ENCODE measurements at regions not wholly inside any gene's neighbourhood (a gene's known extent, or its start where the extent isn't known, plus 50 kb on each side); places are given as distances from the start of the nearest gene placed in this dataset.

GRCh38 chr3:159605776-159606175 lies 382.9 kb upstream of the IL12A start:
- H3K4me1 ChIP-seq: no peaks in the 10 kb centered on the region
- intact Hi-C loops (cut with micrococcal nuclease; ENCODE audit: unreplicated experiment): no loop called here
- peaks cover 2% of the 10 kb centered on the region for H3K27me3 Mint-ChIP-seq (ENCODE audit: insufficient read depth, unreplicated experiment)
- no peaks in the 10 kb centered on the region for H3K36me3 ChIP-seq (ENCODE audit: control insufficient read depth, insufficient read depth, low read length)
- H3K4me1 Mint-ChIP-seq (ENCODE audit: low read depth, unreplicated experiment): no peaks in the 10 kb centered on the region
- BruUV-seq (replicated peaks): no TSS peak
- no peaks in the 10 kb centered on the region for H3K9me3 Mint-ChIP-seq (ENCODE audit: unreplicated experiment)
- ChIA-PET POLR2A (no interaction called here), CTCF (no interaction called here)
- no peak overlapping the region for H3K27ac Mint-ChIP-seq (ENCODE audit: unreplicated experiment)
- H3K4me3 ChIP-seq (ENCODE audit: low read depth, low read length): no peak overlapping the region
- H3K36me3 Mint-ChIP-seq (ENCODE audit: insufficient read depth, unreplicated experiment): no peaks in the 10 kb centered on the region
- H3K9me3 ChIP-seq: peaks cover 5% of the 10 kb centered on the region
- no peak for TF ChIP-seq CTCF (IDR thresholded peaks at IDR 0.05; ENCODE audit: insufficient read depth in 1 of 2, low read depth in 1 of 2, low read length in 1 of 2, severe bottlenecking in 1 of 2, unreplicated experiment in 1 of 2)
- no peak overlapping the region for H3K4me3 Mint-ChIP-seq (ENCODE audit: unreplicated experiment)
- H3K27me3 ChIP-seq (replicated peaks; ENCODE audit: control insufficient read depth, insufficient read depth, low read length): no peaks in the 10 kb centered on the region
- no peak for DNase-seq

- CTCF ChIA-PET: no interaction called here
- TF ChIP-seq CTCF (IDR thresholded peaks at IDR 0.05; ENCODE audit: insufficient read depth in 1 of 2, low read depth in 1 of 2, low read length in 1 of 2, severe bottlenecking in 1 of 2, unreplicated experiment in 1 of 2): no peak
These were observed 380.8 kb upstream of the IL12A start for GRCh38 chr3:159607856-159608255.

GRCh38 chr3:159608311-159608710 lies 380.3 kb upstream of the IL12A start:
- H3K36me3 Mint-ChIP-seq (ENCODE audit: insufficient read depth, unreplicated experiment): no peaks in the 10 kb centered on the region
- Histone ChIP-seq H3K27me3 (replicated peaks; ENCODE audit: control insufficient read depth, insufficient read depth, low read length) (no peaks in the 10 kb centered on the region), H3K36me3 (ENCODE audit: control insufficient read depth, insufficient read depth, low read length) (no peaks in the 10 kb centered on the region), H3K4me1 (no peaks in the 10 kb centered on the region), H3K4me3 (ENCODE audit: low read depth, low read length) (no peak overlapping the region), H3K9me3 (no peaks in the 10 kb centered on the region)
- POLR2A ChIA-PET: no interaction called here
- no peaks in the 10 kb centered on the region for H3K9me3 Mint-ChIP-seq (ENCODE audit: unreplicated experiment)
- no peaks in the 10 kb centered on the region for H3K4me1 Mint-ChIP-seq (ENCODE audit: low read depth, unreplicated experiment)
- no peak for DNase-seq
- CTCF ChIA-PET: no interaction called here
- TF ChIP-seq CTCF (IDR thresholded peaks at IDR 0.05; ENCODE audit: insufficient read depth in 1 of 2, low read depth in 1 of 2, low read length in 1 of 2, severe bottlenecking in 1 of 2, unreplicated experiment in 1 of 2): no peak
- intact Hi-C loops (cut with micrococcal nuclease; ENCODE audit: unreplicated experiment): no loop called here
- H3K27me3 Mint-ChIP-seq (ENCODE audit: insufficient read depth, unreplicated experiment): peaks cover 2% of the 10 kb centered on the region
- BruUV-seq (replicated peaks): no TSS peak
- no peak overlapping the region for H3K4me3 Mint-ChIP-seq (ENCODE audit: unreplicated experiment)
- H3K27ac Mint-ChIP-seq (ENCODE audit: unreplicated experiment): no peak overlapping the region

More at GRCh38 chr3:159607856-159608255, 380.8 kb upstream of the IL12A start:
- Histone ChIP-seq H3K27me3 (replicated peaks; ENCODE audit: control insufficient read depth, insufficient read depth, low read length) (no peaks in the 10 kb centered on the region), H3K36me3 (ENCODE audit: control insufficient read depth, insufficient read depth, low read length) (no peaks in the 10 kb centered on the region), H3K4me3 (ENCODE audit: low read depth, low read length) (no peak overlapping the region), H3K4me1 (no peaks in the 10 kb centered on the region), H3K9me3 (no peaks in the 10 kb centered on the region)
- POLR2A ChIA-PET: no interaction called here
- no peaks in the 10 kb centered on the region for H3K36me3 Mint-ChIP-seq (ENCODE audit: insufficient read depth, unreplicated experiment)
- H3K9me3 Mint-ChIP-seq (ENCODE audit: unreplicated experiment): no peaks in the 10 kb centered on the region
- intact Hi-C loops (cut with micrococcal nuclease; ENCODE audit: unreplicated experiment): no loop called here
- H3K4me3 Mint-ChIP-seq (ENCODE audit: unreplicated experiment): no peak overlapping the region
- BruUV-seq (replicated peaks): no TSS peak
- no peaks in the 10 kb centered on the region for H3K4me1 Mint-ChIP-seq (ENCODE audit: low read depth, unreplicated experiment)
- H3K27me3 Mint-ChIP-seq (ENCODE audit: insufficient read depth, unreplicated experiment): peaks cover 2% of the 10 kb centered on the region
- H3K27ac Mint-ChIP-seq (ENCODE audit: unreplicated experiment): no peak overlapping the region
- DNase-seq: no peak
